Left kidney (tissue), 1 donor: ENCODE measurements at regions not wholly inside any gene's neighbourhood (a gene's known extent, or its start where the extent isn't known, plus 50 kb on each side); places are given as distances from the start of the nearest gene placed in this dataset.
A peak's percentile ranks its signal among the peaks of the same experiment; 100 is the strongest.
"Not testable (repeated sequence)": the region's sequence is repeated elsewhere in the genome, so short reads cannot be mapped to it uniquely, and the experiment has no call there.

ENCODE experiments used
- DNase-seq: peaks from one replicate; pipeline ENCODE4 v3.0.0-alpha.2; 2013

GRCh38 chr4:17058916-17059741 lies 160.7 kb upstream of the LDB2 start:
- DNase-seq = no peak

- DNase-seq = no peak
Observed at GRCh38 chr4:17058536-17058915, 160.1 kb upstream of the LDB2 start.

GRCh38 chr4:17057035-17057434 lies 158.6 kb upstream of the LDB2 start:
- DNase-seq = no peak

- no peak for DNase-seq
Observed at GRCh38 chr4:17055788-17056187, 157.3 kb upstream of the LDB2 start.

- DNase-seq = no peak
Observed at GRCh38 chr4:17045866-17046265, 147.4 kb upstream of the LDB2 start.

GRCh38 chr4:17038510-17039176 lies 140.2 kb upstream of the LDB2 start:
- DNase-seq = no peak

- DNase-seq = peak; percentile 43
Observed at GRCh38 chr4:17033768-17034181, 135.3 kb upstream of the LDB2 start.

- peak; percentile 63 for DNase-seq
Observed at GRCh38 chr4:17033025-17033767, 134.8 kb upstream of the LDB2 start.

GRCh38 chr4:17030543-17030942 lies 132.1 kb upstream of the LDB2 start:
- no peak for DNase-seq

GRCh38 chr4:17029964-17030363 lies 131.5 kb upstream of the LDB2 start:
- DNase-seq = no peak

GRCh38 chr4:17029432-17029831 lies 131.0 kb upstream of the LDB2 start:
- DNase-seq = no peak

- no peak for DNase-seq
Observed at GRCh38 chr4:17027495-17027894, 129.1 kb upstream of the LDB2 start.

- DNase-seq = no peak
Observed at GRCh38 chr4:17024425-17024824, 126.0 kb upstream of the LDB2 start.

- DNase-seq = no peak
Observed at GRCh38 chr4:17020901-17021300, 122.5 kb upstream of the LDB2 start.

GRCh38 chr4:17020451-17020850 lies 122.0 kb upstream of the LDB2 start:
- no peak for DNase-seq

GRCh38 chr4:17018621-17019020 lies 120.2 kb upstream of the LDB2 start:
- DNase-seq = not testable (repeated sequence)

GRCh38 chr4:17018013-17018412 lies 119.6 kb upstream of the LDB2 start:
- no peak for DNase-seq

- no peak for DNase-seq
Observed at GRCh38 chr4:17013382-17014006, 115.0 kb upstream of the LDB2 start.

GRCh38 chr4:17012451-17012850 lies 114.0 kb upstream of the LDB2 start:
- DNase-seq = no peak

- DNase-seq = no peak
Observed at GRCh38 chr4:17010426-17011087, 112.1 kb upstream of the LDB2 start.

- DNase-seq = no peak
Observed at GRCh38 chr4:17009871-17010367, 111.5 kb upstream of the LDB2 start.

GRCh38 chr4:17008834-17009345 lies 110.4 kb upstream of the LDB2 start:
- DNase-seq = no peak
